Stimulated activated CD8-positive, alpha-beta memory T cell treated with anti-CD3 and anti-CD28 coated beads, Interleukin-15, amount 100 ng/mL, for 24 hours (primary cell): ENCODE measurements at regions not wholly inside any gene's neighbourhood (a gene's known extent, or its start where the extent isn't known, plus 50 kb on each side); places are given as distances from the start of the nearest gene placed in this dataset.

Source experiments
- DNase-seq: peaks from one replicate; pipeline ENCODE4 v3.0.0-alpha.2; 2020; ENCODE audit warnings: low read depth

DNA sequence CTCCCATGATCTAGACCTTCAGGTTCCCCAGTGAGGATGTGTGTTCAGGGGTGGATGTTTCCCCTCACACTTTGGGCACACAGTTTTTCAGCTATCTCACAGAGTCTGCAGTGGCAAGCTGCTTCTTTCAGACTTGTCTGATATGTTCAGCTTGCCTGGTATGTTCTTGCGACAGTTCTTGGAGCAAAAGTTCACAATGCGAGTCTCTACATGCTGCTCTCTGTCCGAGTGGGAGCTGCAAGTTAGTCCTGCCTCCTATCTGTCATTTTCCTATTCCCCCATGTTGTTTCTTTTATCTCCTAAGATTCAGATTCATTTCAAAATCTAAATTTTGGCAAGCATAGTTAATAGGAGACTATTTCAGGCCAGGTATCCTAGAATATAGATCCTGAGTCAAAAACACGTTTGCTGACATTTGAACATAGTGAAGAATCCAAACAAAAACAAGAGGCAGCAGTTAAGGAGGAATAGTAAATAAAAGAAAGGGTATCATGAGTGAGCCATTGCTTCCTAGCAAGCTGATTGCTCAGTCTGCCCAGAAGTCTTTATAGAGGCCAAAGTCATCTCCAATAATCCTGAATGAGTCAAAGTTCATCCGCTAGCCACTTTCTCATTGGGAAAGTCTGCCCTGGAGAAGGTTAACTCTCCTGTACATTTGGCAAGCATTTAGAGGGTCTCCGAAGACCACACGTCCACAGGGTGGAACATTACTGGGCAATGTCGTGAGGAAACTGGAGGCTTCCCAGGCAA, 140.2 kb upstream of the MOCS1 start:
- DNase-seq, result no peak

DNA sequence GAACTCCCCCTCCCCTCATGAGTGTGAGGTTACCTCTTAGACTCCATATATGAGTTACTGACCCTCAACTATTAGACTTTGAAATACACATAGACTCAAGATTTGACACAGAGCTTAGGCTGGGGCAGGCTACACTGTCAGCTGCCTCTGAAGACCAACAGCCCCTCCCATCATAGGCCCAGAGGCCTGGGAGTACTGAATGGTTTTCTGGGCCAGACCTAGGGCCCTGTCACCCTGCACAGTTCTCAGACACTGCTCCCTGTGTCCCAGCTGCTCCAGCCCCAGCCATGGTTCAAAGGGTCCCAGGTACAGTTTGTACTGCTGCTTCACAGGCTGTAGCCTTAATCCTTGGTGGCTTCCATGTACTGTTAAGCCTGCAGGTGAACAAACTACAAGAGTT, 132.1 kb upstream of the MOCS1 start:
- no peak for DNase-seq

DNA sequence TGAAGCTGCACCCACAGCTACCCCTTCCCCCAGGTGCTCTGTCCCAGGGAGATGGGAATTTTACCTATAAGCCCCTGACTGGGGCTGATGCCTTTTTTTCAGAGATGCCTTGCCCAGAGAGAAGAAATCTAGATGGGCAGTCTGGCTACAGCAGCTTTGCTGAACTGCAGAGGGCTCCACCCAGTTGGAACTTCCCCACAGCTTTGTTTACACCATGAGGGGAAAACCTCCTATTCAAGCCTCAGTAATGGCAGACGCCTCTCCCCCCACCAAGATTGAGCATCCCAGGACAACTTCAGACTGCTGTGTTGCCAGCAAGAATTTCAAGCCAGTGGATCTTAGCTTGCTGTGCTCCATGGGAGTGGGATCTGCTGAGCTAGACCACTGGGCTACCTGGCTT, 122.6 kb upstream of the MOCS1 start:
- DNase-seq, result no peak

DNA sequence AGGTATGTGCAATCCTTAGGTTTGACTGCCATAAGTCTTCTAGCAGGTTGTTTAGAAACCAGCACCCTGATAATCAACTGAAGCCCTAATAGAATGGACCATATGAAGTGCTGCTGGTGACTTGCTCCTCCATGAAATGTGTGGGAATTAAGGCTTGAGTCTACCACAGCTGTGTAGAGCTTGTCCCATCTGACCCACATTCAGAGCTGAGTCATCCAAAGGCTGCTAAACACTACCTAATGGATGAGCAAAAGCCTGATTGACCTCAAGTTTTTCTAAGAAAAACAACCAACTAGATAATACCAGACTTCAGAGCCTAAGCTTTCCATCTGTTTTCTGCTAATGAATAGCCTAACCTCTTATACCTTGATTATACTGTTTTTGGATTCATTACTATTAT, 120.3 kb upstream of the MOCS1 start:
- DNase-seq, result no peak

DNA sequence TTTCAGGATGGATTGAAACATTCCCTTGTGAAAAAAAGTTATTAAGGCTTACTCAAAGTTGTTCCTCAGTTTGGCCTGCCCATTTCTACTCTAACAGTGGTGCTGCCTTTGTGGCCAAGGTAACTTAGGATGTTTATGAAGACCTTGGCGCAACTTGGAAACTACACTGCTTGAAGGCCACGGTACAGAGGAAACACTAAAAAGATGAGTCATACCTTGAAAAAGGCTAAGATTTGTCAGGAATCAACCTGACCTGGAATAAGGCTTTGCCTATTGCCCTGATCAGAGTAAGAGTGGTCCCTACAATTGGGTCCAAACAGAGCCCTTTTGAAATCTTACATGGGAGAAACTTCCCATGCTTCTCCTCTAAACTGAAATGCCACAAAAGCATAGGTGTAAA, 119.9 kb upstream of the MOCS1 start:
- DNase-seq, result no peak

DNA sequence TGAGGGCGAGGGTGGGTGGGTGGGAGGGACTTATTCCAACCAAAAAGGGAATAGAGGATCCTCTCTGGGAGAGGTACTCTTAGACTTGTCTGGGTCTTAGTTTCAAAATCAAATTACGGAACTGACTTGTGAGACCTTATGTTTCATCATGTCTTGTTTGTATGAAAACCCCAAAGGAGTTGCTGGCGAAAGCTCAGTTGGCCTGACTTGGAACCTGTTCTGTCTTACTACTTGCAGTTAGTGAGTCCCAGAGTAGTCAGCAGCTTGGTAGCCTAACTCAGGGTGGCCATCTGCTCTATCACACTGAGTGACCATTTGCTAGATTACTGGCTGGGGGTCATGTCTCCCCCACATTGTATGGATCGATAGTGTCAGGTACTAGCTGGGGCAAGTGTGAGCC, 114.9 kb upstream of the MOCS1 start:
- no peak for DNase-seq

DNA sequence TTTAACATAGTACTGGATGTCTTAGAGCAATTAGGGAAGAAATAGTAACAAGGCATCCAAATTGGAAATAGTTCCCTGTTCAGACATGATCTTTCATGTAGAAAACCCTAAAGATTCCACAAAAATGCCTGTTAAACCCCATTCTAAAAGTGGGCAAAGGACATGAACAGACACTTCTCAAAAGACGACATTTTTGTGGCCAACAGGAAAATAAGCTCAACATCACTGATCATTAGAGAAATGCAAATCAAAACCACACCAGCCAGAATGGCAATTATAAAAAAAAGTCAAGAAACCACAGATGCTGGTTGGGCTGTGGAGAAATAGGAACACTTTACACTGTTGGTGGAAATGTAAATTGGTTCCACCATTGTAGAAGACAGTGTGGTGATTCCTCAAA, 109.9 kb upstream of the MOCS1 start:
- no peak for DNase-seq

DNA sequence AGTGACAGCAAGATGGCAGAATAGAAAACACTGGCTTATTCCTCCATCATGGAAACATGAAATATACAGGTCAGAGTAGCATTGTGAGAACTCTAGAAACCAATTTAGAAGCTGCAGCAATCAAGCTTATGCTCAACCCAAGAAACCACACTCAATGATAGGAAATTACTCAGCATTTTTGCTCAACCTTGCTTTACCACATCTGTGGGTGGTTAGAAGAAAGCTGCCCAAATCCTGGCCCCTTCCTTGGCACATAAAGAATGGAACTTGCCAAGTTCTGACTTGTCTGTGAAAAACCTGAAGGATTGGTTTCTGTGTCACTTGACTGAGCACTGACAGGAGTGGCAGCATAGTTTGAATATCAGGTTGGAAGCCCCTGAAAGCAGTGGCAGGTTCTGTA, 108.0 kb upstream of the MOCS1 start:
- DNase-seq, result no peak

DNA sequence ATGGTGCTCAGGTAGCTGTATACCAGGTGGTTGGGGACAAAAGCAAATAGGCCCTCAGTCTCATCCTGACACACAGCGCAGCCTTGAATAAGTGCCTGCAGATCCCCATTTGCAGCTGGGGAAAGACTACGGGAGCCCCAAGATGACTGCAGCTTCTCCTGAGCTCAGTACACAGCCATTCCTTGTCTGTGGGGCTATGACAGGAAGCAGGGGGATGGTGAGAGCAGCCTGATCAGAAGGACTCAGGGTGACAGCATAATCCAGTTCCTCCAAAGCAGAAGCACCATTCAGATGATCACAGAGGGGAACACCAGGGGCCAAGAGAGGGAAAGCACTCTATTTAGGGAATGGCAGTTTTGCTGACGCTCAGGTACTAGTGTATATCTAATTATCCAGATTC, 104.8 kb upstream of the MOCS1 start:
- DNase-seq, result no peak

DNA sequence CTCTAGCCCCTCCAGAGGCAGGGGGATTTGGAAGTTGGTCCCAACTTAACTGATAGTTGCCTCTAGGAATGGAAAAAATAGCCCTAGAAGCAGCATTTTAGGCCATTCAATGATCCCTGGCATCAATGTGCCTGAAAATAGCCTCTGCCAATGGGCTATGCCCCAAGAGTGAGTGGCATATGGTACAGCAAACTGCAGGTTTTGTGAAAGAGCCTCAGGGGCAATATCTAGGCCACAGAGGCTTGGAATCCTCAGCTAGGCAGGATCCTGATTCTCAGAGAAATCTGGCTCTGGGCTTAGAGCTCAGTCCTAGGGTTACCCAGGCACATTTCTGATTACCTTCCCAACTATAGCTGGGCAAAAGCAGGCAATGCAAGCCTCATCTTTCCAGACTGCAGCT, 104.4 kb upstream of the MOCS1 start:
- no peak for DNase-seq

DNA sequence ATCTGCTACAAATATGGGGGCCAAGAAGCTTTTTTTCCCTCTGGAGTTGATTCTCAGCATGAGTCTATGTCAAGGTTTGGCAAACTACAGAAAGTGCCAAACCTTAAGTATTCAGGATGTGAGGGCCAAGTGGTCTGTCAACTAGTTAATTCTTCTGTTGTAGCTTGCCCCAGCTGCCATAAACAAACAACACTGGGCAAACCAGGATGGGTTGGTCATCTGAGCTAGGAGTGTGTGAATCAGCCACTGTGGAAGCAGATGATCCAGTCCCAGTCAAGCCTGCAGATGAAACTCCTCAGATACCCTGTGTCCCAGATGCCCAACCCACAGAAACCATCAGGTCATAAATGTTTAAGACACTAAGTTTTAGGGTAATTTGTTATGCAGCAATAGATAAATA, 103.0 kb upstream of the MOCS1 start:
- DNase-seq, result no peak

DNA sequence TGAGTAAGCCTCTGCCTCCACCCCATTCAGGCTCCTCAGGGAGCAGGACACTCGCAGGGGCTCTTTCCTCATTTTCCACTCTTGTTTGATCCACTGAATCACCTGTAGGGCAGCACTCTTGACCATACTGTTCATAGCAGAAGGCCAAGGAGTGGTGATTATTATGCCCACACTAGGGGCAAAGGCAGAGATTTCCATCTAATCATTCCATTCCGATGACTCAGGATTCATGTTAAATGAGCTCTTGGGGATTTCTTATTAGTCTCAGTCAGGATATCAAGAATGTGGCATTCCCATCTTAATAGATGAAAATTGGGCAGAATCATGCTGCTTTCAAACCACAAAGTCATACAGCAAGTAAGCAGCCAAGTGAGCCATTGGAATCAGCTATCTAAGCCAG, 101.9 kb upstream of the MOCS1 start:
- DNase-seq, result no peak

DNA sequence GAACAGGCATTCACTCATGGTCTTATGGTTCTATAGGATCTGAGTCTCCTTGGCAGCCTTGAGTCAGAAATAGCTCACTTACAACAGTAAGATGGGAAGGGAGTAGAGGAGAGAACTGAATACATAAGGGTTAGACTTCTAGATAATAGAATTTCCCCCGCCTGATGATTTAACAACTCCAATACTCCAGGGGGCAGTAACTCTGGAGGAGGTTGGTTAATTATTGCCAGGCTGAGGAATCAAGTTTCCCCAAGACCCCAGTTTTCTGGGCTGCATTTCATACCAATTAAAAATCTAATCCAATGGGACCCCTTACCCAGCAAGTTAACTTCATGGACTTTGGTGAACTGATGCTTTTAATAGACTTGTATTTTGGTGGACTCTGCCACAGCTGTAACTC, 94.2 kb upstream of the MOCS1 start:
- DNase-seq, result no peak

DNA sequence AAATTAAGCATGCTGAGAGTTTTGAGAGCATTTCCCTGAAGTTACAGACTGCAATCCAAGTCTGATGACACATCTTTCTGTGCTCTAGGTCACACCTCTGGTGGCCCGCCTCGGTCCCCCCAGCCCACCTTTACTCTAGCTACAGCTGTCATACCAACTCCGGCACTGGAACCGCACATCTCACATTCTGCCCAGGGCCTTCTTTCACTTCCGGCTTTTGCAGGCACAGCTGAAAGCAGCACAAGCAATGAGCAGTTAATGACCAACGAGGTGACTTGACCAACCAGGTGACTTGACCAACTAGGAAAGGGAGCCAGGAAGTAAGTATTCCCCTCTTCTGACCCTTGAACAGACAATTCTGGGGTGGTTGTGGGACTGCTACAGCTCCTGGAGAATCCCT, 88.6 kb upstream of the MOCS1 start:
- DNase-seq, result no peak

DNA sequence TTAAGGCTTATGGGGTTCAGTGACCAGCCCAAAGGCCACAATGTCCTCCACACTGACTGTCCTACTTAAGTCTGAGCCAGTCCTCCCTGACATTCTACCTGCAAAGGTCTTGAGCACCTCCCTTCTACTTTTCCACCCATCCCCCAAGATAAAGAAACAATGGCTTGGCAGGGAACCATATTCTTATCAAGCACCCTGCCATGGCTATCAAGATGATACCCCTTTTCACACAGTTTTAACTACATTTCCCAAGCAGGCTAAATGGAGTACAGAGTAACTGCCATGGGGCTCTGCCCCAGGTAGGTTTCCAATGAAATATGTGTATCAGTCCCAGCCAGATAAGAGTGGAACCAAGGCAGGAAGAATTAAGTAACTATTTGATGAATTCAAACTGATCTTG, 85.9 kb upstream of the MOCS1 start:
- no peak for DNase-seq

DNA sequence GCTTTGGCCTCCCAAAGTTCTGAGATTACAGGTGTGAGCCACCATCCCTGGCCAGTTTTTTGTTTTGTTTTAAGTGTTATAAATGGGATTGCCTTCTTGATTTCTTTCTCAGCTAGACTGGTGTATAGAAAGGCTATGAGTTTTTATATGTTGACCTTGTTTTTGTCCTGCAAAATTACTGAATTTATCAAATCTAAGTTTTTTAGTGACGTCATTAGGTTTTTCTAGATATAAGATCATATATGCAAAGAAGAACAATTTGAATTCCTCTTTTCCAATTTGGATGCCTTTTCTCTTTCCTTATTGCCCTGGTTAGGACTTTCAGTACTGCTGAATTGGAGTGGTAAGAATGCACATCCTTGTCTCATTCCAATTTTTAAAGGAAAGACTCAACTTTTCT, 81.3 kb upstream of the MOCS1 start:
- DNase-seq, result no peak

DNA sequence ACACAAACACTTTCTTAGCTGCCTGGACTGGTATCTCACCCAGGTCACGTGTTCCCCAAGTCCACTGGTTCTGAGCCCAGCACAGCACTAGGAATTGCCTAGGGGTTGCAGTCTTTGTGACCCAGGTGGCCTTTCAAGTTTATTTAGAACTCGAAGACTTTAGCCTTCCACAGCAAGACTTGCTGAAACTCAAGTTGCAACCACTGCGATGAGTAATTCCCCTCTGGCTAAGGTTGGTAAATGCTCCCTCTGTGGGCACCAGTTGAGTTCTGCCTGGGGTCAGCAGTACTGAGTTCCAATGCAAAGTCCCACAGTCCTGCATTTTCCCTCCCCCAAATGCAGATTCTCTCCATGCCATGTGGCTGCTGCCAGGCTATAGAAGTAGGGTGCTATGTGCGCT, 77.6 kb upstream of the MOCS1 start:
- DNase-seq, result no peak

DNA sequence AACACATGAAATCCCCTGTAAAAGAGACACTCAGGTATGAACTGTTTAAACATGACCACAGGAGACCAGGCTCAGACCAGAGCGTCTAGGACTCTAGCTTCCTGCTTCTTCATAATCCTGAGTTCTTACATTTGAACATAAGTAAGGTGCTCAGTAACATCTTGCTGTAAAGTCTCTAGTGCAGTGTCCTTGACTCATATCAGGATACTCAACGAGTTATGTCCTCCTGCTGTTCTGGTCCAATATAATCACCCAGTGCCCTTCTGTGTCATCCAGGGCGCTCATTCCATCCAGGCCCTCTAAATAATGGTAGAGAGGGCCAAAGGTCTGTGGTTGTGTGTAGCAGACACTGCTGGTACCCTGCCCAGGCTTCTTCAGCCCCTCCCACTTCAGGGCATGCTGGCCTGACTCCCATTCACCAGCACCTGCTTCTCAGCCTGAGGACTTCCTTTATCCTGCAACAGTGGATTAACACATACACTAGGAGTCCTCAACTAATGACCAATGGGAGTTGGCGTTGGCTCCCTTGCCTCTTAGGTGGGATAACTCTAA, 66.8 kb upstream of the MOCS1 start:
- no peak for DNase-seq

DNA sequence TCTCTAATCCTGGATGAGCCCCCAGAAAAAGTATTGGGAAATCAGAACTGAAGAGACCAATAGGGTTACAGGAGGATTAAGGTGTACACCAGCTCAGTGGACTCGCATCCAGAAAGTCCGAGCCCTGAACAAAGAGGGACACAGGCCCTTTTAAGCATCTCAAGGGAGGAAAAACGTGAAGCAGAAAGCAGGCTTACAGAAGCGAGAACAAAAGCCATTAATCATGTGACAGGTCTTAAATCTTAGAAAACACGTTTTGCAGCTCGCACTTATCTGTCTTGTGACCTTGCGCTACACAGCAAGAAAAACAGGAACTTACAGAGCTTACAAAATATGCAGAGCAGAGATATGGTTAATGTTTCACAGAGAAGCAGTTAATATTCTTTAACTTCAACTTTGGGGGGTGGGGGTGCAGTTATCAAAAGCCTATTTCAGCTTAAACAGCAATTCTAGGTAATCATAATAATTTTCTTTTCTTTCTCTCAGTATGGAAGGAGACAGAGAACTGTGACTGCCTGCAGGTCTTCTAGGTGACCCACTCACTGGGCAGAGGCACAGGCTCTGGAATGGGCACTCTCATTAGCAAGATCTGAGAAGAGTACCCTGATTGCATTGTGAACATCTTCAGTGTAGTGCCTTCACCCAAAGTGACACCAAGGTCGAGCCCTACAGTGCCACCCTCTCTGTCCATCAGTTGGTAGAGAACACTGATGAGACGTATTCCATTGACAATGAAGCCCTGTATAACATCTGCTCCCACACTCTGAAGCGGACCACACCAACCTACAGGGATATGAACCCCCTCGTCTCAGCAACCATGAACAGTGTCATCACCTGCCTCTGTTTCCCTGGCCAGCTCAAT, 65.0 kb upstream of the MOCS1 start:
- no peak for DNase-seq

DNA sequence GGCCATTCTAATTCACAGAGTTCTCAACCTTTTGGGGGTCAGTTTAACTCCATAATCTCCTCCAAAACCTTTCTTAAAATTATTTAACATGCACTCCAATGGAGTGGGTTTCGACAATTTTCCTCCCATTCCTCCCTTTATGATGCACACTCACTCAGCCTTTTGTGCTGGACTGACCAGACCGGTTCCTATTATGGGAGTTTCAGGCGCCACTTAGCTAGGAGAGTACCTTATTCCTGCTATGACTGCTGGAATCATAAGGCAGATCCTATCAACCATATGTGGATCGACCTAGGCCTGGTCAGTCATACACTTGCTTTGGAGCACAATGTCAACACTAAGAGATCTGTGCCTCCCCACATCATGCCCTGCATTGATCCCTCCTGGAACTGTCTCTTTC, 63.9 kb upstream of the MOCS1 start:
- DNase-seq, result no peak

DNA sequence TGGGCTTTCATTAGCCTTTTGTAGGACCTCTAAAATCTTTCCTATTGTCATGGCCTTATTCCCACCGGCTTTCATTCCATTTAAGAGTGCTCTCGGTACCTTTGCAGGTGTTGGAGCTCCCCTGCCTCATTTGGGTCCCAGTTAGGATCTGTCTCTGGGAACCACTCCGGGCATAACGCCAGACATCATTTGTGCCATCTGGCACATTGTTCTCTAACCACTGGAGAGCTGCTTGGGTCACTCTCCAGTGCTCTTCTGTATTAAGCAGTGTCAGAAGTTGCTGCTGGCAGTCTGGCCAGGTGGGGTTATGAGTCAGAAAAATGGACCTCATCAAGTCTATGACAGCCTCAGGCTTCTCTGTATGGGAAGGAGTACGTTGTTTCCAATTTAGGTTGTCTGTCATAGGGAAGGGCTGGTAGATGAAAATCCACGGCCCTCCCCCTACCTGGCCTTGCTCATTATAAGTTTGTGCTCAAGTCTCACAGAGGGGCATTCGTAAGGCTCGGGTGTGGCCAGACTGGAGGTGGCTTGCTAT, 62.9 kb upstream of the MOCS1 start:
- DNase-seq, result no peak

DNA sequence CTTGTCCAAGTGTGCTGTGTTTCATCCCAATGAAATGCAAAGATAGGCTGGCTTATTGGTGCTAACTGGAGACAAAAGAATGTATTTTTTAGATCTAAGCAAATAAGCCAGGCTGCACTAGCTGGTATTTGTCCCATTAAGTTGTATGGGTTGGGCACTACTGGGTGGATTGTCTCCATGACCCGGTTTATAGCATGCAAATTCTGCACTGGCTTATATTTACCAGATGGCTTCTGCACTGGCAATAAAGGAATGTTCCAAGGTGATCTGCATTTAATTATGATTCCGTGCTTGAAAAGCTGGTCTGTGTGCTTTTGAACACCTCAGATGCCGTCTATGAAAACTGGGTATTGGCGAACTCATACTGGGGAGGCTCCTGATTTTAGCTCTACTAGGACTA, 61.4 kb upstream of the MOCS1 start:
- DNase-seq, result no peak
